IPS DF 6.9 (cell line): ENCODE measurements at regions not wholly inside any gene's neighbourhood (a gene's known extent, or its start where the extent isn't known, plus 50 kb on each side); places are given as distances from the start of the nearest gene placed in this dataset.
A peak's percentile ranks its signal among the peaks of the same experiment; 100 is the strongest.
"Not testable (repeated sequence)": the region's sequence is repeated elsewhere in the genome, so short reads cannot be mapped to it uniquely, and the experiment has no call there.

Experiments used
- DNase-seq: peaks from one replicate; pipeline ENCODE4 v3.0.0-alpha.2; 2013; ENCODE audit warnings: low read depth, low spot score
- H3K27ac ChIP-seq: one replicate; pipeline ENCODE4 v1.5.1; 2013; ENCODE audit warnings: low read length, control low read depth
- H3K27me3 ChIP-seq: 2 replicates; pipeline ENCODE4 v1.6.1; 2013; ENCODE audit warnings: mild to moderate bottlenecking, low read length; ENCODE audit not compliant: control insufficient read depth, insufficient read depth
- H3K36me3 ChIP-seq: 2 replicates; pipeline ENCODE4 v1.6.1; 2013; ENCODE audit warnings: low read length; ENCODE audit not compliant: control insufficient read depth, insufficient read depth
- H3K4me1 ChIP-seq: 2 replicates; pipeline ENCODE4 v1.6.1; 2013; ENCODE audit warnings: low read length; ENCODE audit not compliant: control insufficient read depth, insufficient read depth
- H3K4me3 ChIP-seq: 2 replicates; pipeline ENCODE4 v1.5.1; 2013; ENCODE audit warnings: mild to moderate bottlenecking, low read length
- H3K9me3 ChIP-seq: 2 replicates; pipeline ENCODE4 v1.6.1; 2013; ENCODE audit warnings: low read length, inconsistent platforms; ENCODE audit not compliant: control insufficient read depth, insufficient read depth
- WGBS: extraction: QIAGEN DNeasy Blood & Tissue Kit; methylation state at CpG from one replicate; pipeline ENCODE4 v1.1.7; 2013; ENCODE audit warnings: mixed read lengths, missing lambda C conversion rate; ENCODE audit not compliant: insufficient read length, insufficient coverage; 5-methylcytosine and 5-hydroxymethylcytosine counted together

DNA sequence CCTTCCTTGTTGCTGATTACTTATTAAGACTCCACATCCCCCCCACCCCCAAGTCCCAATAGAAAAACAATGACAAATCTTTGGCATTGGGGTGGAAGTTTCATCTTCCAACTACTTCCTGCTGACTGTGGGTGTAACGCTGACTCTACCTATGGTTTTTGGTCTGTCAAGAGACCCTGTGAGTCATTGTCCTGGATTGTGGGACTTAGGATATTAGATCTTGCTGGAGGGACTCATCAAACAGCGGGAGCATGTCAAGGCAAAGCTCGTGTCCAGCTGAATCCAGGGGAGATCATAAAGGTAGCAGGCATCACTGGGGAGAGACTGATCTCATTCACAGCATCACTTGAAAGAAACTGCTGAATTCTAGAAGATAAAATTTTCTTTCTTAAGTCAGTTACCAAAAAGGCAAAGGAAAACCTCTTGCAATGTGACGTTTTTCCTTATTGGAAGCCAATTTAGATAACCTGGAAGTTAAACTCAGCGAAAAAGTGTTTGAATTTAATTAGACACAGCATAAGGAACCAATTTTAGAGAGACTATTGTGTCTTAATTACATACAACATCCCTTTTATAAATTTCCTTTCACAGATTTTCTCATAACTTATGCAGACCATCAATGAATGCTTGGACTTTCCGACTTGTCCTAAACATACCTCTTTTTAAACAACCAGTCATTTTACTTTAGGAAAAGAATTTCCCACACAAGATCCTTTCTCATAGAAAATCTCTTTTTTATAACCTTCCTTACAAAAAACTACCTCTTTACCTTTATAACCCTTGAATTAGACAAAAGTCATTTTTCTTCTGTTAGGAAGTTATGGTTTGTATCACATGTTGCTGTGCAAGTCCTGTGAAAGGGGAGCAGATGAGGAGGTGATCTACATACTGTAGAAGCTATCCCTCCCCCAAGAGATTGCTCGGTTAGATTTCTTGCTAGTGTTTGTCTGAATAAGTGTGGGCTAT is 94.6 kb upstream of the SCAF11 start:
- H3K9me3 ChIP-seq, result peaks cover 9% of the 10 kb centered on the region
- no CpG with 5 or more reads among the region's 7 CpGs for WGBS
- H3K4me3 ChIP-seq, result no peak overlapping the region
- H3K27me3 ChIP-seq, result no peaks in the 10 kb centered on the region
- H3K27ac ChIP-seq, result no peak overlapping the region
- DNase-seq, result no peak
- H3K36me3 ChIP-seq, result 0 out of 2 replicates have a peak, but pooled peaks cover 2% of the 10 kb centered on the region
- no peaks in the 10 kb centered on the region for H3K4me1 ChIP-seq

DNA sequence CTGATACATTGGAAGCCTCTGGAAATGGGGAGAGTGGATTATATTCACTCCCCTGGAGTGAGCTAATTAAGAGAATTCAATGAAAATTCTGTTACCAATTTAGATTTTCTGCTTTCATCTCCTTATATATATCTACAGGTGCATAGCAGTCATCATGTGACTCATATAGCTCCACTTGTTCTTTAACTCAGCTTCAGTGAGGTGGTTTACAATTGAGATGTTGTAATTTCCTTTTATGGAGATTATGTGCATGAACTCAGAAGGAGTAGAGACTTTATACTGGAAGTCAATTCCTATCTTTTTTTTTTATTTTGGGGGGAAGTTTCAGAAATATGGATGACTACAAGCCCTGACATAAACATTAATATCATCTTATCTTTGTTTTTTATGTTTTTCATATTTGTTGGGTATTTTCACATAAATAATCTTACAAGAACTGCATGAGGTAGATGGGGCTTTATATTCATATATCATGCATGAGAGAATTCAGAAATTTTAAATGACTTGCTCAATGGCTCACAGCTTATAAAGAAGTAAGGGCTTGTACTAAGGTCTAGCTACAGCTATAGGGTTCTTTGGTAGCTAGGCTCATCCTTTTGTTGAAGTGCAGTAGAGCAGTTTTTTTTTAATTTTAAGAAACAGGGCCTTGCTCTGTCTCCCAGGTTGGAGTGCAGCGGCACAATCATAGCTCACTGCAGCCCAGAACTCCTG is 92.3 kb upstream of the SCAF11 start:
- Histone ChIP-seq H3K4me1 (no peaks in the 10 kb centered on the region), H3K4me3 (no peak overlapping the region), H3K27me3 (no peaks in the 10 kb centered on the region), H3K36me3 (no peaks in the 10 kb centered on the region), H3K9me3 (peaks cover 11% of the 10 kb centered on the region), H3K27ac (no peak overlapping the region)
- no CpG with 5 or more reads among the region's 1 CpG for WGBS
- DNase-seq, result no peak

DNA sequence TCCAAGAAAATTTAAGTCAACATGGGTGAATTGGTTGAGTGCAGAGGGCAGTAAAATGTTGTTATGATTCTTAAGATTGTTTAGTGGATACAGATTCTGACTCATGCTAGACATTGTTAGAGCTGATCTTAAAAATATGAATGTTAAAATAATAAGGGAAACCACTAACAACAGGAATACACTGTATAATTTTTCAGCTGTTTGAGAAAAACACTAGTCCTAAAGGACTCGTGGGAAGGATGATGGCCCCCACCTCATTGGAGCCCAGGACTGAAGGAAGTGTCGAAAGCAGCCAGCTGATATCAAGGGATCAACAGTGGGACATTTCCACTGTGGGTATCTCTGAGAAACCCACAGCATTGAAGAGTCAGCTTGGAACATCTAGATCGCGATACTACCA is 82.9 kb upstream of the SCAF11 start:
- DNase-seq, result no peak
- H3K27me3 ChIP-seq, result no peaks in the 10 kb centered on the region
- H3K36me3 ChIP-seq, result no peaks in the 10 kb centered on the region
- WGBS, result no CpG with 5 or more reads among the region's 4 CpGs
- no peaks in the 10 kb centered on the region for H3K4me1 ChIP-seq
- no peak overlapping the region for H3K4me3 ChIP-seq
- H3K9me3 ChIP-seq, result peaks cover 5% of the 10 kb centered on the region
- no peak overlapping the region for H3K27ac ChIP-seq

DNA sequence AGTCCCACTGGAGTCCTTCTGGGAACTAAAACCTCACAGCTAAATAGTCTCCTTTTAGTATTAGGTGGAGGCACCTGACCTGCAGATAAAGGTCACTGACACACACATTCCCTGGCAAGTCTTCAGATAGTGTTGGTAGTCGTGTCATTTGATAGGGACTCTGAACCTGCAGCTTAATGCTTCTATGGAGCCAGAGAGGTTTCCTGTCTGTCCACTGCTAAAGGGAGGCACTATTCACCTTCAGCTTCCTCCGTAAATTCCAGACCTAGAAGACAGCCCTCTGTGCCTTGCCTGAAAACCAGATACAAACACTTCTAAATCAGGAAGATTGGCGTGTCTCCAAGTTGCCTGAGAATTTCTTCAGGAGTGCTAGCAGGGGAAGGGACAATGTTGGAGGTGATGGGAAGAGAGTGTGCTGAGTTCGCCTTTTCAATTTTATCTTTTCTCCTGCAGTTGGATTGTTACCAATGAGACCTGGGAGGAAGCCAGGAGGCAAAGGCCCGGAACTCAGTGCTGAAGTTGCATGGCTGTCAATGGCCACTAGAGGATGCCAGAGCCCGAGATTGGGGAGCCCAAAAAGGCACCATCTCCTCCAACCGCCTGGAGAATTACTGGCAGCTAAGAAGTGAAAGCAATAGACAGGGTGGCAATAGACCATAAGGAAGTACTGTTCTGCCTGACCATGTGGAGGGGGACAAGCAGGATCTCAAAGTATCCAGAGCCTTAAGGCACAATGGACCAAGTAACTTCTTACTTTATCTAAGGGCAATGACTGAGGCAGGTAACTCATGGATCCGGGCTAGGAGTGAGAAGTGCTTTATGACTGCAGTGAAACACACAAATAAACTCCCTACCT is 81.6 kb upstream of the SCAF11 start:
- no peaks in the 10 kb centered on the region for H3K27me3 ChIP-seq
- no CpG with 5 or more reads among the region's 8 CpGs for WGBS
- no peak overlapping the region for H3K4me3 ChIP-seq
- H3K36me3 ChIP-seq, result no peaks in the 10 kb centered on the region
- no peak overlapping the region for H3K27ac ChIP-seq
- DNase-seq, result peak; percentile 66
- no peaks in the 10 kb centered on the region for H3K9me3 ChIP-seq
- no peaks in the 10 kb centered on the region for H3K4me1 ChIP-seq

DNA sequence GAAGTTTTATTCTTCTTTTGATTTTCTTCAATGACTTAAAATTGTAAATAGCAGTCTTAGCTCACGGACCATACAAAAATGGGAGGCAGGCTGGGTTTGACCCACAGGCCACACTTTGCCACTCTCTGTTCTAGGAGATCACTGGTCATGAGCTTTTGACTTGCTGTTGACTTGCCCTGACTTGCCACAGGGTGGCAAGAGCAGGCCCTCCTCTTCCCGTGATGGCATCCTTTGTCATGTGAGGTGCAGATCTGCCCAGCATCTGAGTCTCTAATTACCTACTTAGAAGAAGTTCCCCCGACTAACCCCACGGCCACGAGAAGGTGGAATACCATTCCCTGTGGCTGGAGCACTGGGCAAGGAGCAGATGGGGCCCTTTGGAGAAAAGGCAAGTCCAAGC is 81.0 kb upstream of the SCAF11 start:
- H3K4me3 ChIP-seq, result no peak overlapping the region
- H3K27ac ChIP-seq, result no peak overlapping the region
- WGBS, result no CpG with 5 or more reads among the region's 5 CpGs
- H3K9me3 ChIP-seq, result no peaks in the 10 kb centered on the region
- no peak for DNase-seq
- no peaks in the 10 kb centered on the region for H3K36me3 ChIP-seq
- H3K27me3 ChIP-seq, result no peaks in the 10 kb centered on the region
- no peaks in the 10 kb centered on the region for H3K4me1 ChIP-seq

DNA sequence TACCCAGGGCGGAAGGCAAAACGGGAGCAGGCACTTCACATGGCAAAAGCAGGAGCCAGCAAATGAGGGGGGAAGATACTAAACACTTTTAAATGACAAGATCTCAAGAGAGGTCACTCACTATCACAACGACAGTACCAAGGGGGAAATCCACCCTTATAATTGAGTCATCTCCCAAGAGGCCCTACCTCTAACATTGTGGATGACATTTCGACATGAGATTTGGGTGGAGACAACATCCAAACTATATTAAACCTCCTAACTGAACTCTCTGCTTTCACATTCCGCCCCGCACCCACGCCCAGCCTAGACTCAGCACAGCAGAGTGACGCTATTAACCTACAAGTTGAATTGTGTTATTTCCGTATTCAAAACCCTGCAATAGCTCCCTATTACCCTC is 76.7 kb upstream of the SCAF11 start:
- no CpG with 5 or more reads among the region's 9 CpGs for WGBS
- Histone ChIP-seq H3K36me3 (no peaks in the 10 kb centered on the region), H3K4me3 (no peak overlapping the region), H3K27ac (no peak overlapping the region), H3K27me3 (no peaks in the 10 kb centered on the region), H3K9me3 (no peaks in the 10 kb centered on the region), H3K4me1 (no peaks in the 10 kb centered on the region)
- no peak for DNase-seq

DNA sequence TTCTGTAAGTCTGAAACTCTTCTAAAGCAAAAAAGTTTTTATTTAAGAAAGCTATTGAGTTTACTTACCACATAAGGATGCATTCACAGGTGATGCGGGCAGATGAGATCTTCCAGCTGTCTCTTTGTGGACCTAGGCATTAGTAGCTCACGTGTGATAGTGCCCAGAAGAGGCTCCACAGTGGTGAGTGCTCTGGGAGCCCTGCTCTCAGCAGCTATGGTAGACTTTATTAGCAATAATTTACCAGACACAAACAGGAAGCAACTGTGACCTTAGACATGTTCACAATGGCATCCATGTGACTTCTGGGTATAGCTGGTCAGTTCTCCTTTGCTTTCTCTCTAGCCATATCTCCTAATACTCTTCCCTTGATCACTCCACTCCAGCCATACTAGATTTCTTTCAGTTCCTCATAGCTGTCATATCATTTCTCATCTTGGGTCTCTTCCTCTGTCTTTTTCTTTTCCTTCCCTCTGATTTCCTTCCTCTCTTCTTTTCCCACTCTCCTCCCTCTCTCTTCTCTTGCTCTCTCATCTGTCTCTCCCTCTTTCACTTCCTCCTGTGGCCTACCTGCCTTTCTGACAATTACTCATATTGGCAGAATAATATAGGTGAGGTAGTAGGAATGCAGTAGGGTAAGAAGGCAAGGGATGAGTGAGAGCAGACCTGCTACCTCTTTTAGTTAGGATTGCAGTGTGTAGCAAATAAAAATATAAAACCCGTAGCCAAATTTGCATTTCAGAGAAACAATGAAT is 75.2 kb upstream of the SCAF11 start:
- no peak overlapping the region for H3K4me3 ChIP-seq
- no peak for DNase-seq
- no peaks in the 10 kb centered on the region for H3K9me3 ChIP-seq
- H3K4me1 ChIP-seq, result no peaks in the 10 kb centered on the region
- no peak overlapping the region for H3K27ac ChIP-seq
- H3K27me3 ChIP-seq, result no peaks in the 10 kb centered on the region
- no CpG with 5 or more reads among the region's 3 CpGs for WGBS
- H3K36me3 ChIP-seq, result no peaks in the 10 kb centered on the region

DNA sequence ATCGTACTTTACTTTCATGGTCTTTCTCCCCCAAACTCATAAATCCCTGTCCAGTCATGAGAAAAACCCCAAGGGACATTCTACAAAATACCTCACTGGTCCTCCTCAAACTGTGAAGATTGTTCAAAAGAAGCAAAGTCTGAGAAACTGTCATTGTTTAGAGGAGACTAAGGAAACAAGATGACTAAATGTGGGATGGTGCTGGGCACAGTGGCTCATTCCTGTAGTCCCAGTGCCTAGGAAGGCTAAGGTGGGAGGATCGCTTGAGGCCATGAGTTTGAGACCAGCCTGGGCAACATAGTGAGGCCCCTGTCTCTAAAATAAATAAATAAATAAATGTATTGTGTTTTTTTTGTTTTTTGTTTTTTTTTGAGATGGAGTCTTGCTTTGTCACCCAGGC is 74.2 kb upstream of the SCAF11 start:
- Histone ChIP-seq H3K27me3 (no peaks in the 10 kb centered on the region), H3K27ac (no peak overlapping the region), H3K4me1 (no peaks in the 10 kb centered on the region), H3K9me3 (no peaks in the 10 kb centered on the region), H3K4me3 (no peak overlapping the region), H3K36me3 (no peaks in the 10 kb centered on the region)
- whole genome bisulfite sequencing, result no CpG with 5 or more reads among the region's 2 CpGs
- DNase-seq, result no peak

DNA sequence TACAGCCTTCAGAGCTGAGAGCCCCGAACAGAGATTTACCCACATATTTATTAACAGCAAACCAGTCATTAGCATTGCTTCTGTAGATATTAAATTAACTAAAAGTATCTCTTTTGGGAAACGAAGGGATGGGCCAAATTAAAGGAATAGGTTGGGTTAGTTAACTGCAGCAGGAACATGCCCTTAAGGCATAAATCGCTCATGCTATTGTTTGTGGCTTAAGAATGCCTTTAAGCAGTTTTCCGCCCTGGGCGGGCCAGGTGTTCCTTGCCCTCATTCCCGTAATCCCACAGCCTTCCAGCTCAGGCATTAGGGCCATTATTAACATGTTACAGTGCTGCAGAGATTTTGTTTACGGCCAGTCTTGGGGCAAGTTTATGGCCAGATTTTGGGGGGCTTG is 68.3 kb upstream of the SCAF11 start:
- not testable (repeated sequence) for H3K4me1 ChIP-seq, DNase-seq, H3K4me3 ChIP-seq, H3K36me3 ChIP-seq, H3K9me3 ChIP-seq, H3K27ac ChIP-seq, H3K27me3 ChIP-seq
- no CpG with 5 or more reads among the region's 7 CpGs for WGBS

DNA sequence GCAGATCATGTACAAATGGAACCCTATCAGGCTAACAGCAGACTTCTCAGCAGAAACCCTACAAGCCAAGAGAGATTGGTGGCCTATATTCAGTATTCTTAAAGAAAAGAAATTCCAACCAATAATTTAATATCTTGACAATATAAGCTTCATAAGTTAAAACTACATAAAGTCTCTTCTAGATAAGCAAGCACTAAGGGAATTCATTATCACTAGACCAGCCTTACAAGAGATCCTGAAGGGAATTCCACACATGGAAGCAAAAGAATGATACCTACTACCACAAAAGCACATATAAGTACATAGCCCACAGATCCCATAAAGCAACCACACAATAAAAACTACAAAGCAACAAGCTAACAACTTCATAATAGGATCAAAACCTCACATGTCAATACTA is 60.4 kb upstream of the SCAF11 start:
- no peak overlapping the region for H3K27ac ChIP-seq
- H3K4me1 ChIP-seq, result no peaks in the 10 kb centered on the region
- H3K36me3 ChIP-seq, result no peaks in the 10 kb centered on the region
- no peaks in the 10 kb centered on the region for H3K9me3 ChIP-seq
- no peak for DNase-seq
- no peak overlapping the region for H3K4me3 ChIP-seq
- no peaks in the 10 kb centered on the region for H3K27me3 ChIP-seq
